Pancreas (tissue), 10 donors: ENCODE measurements at regions not wholly inside any gene's neighbourhood (a gene's known extent, or its start where the extent isn't known, plus 50 kb on each side); places are given as distances from the start of the nearest gene placed in this dataset.
"Not testable (repeated sequence)": the region's sequence is repeated elsewhere in the genome, so short reads cannot be mapped to it uniquely, and the experiment has no call there.

Source experiments
- ATAC-seq, 4 donors: fragments of 200-7000 bp; cut with Tn5 transposase; one replicate each; pipeline versions ENCODE4 v1.8.0 to v1.9.1; 2020; ENCODE audit warnings: mild to moderate bottlenecking in 4 of 4, moderate library complexity in 4 of 4
- DNase-seq, 6 donors: peaks; one replicate each; pipeline ENCODE4 v3.0.0-alpha.2; 2020
- FAIRE-seq: peaks from 2 replicates; lab custom pipeline; 2012; peaks lifted over from hg19 to GRCh38; lab: Jason Lieb, UNC
- H3K27ac ChIP-seq, 4 donors: fragments of 200-600 bp; sonication (generic); 1 replicate in 3 of 4; 2 replicates in 1 of 4; pipeline versions ENCODE4 v1.5.0 to v1.8.0; 2020
- H3K27me3 ChIP-seq, 4 donors: fragments of 200-600 bp; one replicate each; pipeline ENCODE4 v1.8.0; 2021
- H3K36me3 ChIP-seq, 3 donors: fragments of 200-600 bp; sonication (generic) in 1 of 3; one replicate each; pipeline versions ENCODE4 v1.5.0 to v1.8.0; 2020 to 2021
- H3K4me1 ChIP-seq, 3 donors: fragments of 200-600 bp; one replicate each; pipeline ENCODE4 v1.8.0; 2021
- H3K4me3 ChIP-seq, 4 donors: fragments of 200-600 bp; sonication (generic) in 2 of 4; one replicate each; pipeline versions ENCODE4 v1.5.0 to v1.8.0; 2020 to 2021
- H3K9me3 ChIP-seq, 4 donors: fragments of 200-600 bp; one replicate each; pipeline ENCODE4 v1.8.0; 2021
- WGBS, 2 donors: extraction: QIAGEN DNeasy Blood & Tissue Kit; methylation state at CpG; one replicate each; pipeline ENCODE4 v1.1.7; 2013; 5-methylcytosine and 5-hydroxymethylcytosine counted together
- intact Hi-C, 3 donors: fragments of 100-400 bp; cut with DNase I; formaldehyde crosslinking; loops; one replicate each; pipeline versions ENCODE4 v1.11.1 to v1.14.2; 2022
- TF ChIP-seq, protein P1 (sequence below), 4 donors: fragments of 200-600 bp; sonication (generic) in 3 of 4; IDR thresholded peaks; one replicate each; pipeline versions ENCODE4 v1.5.0 to v1.8.0; 2021; ENCODE audit warnings: antibody characterized with exemption in 4 of 4
- donor health status: healthy with polysubstance abuse.
- donor health status: DM: no; HTN: no; CAD: no; lungs with moderate emphysema.
- donor health status: DM: no; HTN: no; CAD: no.
- donor health status: control.
- donor health status: control.
- donor health status: Bipolar disorder and iron deficiency.
- donor health status: DM: yes; HTN: yes; CAD: no.
- donor health status: DM: no; HTN: no; CAD: no.
- donor health status: DM: no; HTN: no; CAD: no.
- donor health status: DM: yes; HTN: yes; CAD: no.

DNA sequence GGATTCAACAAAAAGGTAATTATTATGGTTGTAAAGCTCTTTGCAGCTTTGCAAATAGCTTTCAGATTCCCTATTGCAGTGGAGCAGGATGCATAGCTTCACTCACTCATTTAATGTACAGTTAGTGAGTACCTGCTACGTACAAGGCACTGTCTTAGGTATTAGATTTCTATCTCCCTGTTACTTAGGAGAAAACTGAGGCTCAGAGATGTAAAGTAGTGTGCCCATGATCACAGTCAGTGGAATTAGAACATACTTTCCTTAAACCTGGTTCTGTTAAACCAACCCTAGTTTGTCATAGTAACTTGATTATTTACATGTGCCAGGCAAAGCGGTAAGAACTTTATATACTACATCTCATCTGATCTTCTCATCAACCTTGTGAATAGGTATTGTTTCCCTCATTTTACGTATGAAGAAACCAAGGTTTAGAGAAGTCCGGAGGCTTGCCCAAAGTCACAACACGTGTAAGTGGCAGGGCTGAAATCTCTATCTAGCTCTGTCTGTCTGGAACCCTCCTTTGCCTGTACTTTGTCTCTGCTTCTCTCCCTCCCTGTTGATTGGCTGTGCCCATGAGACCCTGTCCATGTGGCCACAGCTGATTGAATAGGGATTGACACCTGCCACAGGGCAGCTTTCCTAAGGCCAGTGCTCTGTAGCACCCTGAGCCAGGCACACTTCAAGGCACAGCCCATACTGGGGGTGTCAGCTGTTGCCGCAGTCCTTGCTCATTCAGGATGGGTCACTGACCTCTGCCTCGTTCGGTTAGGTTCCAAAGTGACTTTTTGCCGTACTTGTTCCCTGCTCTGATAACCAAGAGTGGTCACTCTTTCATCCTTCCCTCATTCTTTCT is 63.8 kb upstream of the PRSS23 start:
- Histone ChIP-seq H3K27ac (no peak overlapping the region), H3K27me3 (no peaks in the 10 kb centered on the region), H3K4me3 (no peak overlapping the region), H3K4me1 (peaks cover 0 to 6% (median 0%) of the 10 kb centered on the region in 3 donors), H3K36me3 (no peaks in the 10 kb centered on the region), H3K9me3 (no peaks in the 10 kb centered on the region)
- intact Hi-C loops, result no loop called here
- TF ChIP-seq, protein P1, sequence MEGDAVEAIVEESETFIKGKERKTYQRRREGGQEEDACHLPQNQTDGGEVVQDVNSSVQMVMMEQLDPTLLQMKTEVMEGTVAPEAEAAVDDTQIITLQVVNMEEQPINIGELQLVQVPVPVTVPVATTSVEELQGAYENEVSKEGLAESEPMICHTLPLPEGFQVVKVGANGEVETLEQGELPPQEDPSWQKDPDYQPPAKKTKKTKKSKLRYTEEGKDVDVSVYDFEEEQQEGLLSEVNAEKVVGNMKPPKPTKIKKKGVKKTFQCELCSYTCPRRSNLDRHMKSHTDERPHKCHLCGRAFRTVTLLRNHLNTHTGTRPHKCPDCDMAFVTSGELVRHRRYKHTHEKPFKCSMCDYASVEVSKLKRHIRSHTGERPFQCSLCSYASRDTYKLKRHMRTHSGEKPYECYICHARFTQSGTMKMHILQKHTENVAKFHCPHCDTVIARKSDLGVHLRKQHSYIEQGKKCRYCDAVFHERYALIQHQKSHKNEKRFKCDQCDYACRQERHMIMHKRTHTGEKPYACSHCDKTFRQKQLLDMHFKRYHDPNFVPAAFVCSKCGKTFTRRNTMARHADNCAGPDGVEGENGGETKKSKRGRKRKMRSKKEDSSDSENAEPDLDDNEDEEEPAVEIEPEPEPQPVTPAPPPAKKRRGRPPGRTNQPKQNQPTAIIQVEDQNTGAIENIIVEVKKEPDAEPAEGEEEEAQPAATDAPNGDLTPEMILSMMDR (IDR thresholded peaks at IDR 0.05), result no peak
- ATAC-seq, result no peak
- FAIRE-seq, result no peak
- WGBS, 2 donors, result 70 to 94% methylated on average over 9 of the region's 9 CpGs
- DNase-seq, result no peak

DNA sequence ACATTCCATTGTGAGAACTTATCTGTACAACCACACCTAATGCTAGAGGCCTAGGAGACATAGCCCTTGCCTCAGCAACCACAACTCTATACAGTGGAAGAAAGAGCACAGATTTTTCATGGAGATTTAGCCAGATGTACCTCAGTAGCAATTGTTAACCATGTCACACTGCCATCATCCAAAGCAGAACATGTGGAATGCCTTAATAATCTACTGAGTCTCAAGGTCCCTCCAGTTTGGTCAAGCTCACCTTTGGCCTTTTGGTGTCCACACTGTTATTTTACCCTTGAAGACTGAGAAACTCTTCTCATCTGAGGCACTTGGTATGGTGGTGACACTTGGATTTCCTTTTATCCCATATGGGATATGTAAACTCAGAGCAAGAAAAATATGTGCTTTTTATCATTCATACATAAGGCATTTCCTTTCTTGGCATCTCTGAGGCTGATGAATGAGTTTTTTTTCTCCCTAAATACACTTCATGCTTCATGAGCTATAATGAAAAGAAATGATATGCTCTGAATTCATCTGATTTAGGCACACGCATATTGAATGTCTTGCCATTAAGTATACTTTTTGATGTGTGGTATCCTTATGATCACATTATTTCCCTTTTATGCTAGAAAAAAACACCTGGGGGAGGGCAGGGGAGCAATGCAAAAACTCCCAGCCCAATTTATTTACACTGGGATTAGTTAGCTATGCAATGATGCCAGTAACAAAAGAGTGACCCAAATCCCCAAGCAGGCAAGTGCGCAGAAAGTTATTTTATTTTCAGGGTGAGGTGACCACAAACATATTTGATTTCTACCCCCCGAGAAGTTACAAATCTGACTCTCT is 63.3 kb upstream of the ME3 start:
- no peak overlapping the region for H3K27ac ChIP-seq
- DNase-seq (no peak), ATAC-seq (no peak), FAIRE-seq (no peak)
- TF ChIP-seq, protein P1 (IDR thresholded peaks at IDR 0.05), result no peak
- 94% methylated on average over 3 of the region's 3 CpGs for WGBS, 2 donors
- no peaks in the 10 kb centered on the region for H3K27me3 ChIP-seq
- no peaks in the 10 kb centered on the region for H3K4me1 ChIP-seq
- no peaks in the 10 kb centered on the region for H3K9me3 ChIP-seq
- H3K4me3 ChIP-seq, result no peak overlapping the region
- H3K36me3 ChIP-seq, result no peaks in the 10 kb centered on the region
- intact Hi-C loops, result no loop called here

DNA sequence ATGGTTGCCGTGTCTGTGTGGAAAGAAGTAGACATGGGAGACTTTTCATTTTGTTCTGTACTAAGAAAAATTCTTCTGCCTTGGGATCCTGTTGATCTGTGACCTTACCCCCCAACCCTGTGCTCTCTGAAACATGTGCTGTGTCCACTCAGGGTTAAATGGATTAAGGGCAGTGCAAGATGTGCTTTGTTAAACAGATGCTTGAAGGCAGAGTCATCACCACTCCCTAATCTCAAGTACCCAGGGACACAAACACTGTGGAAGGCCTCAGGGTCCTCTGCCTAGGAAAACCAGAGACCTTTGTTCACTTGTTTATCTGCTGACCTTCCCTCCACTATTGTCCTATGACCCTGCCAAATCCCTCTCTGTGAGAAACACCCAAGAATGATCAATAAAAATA is 60.3 kb upstream of the ME3 start:
- ATAC-seq, H3K9me3 ChIP-seq, H3K36me3 ChIP-seq, intact Hi-C loops, FAIRE-seq, H3K27me3 ChIP-seq, H3K27ac ChIP-seq, DNase-seq, H3K4me1 ChIP-seq, H3K4me3 ChIP-seq: not testable (repeated sequence)
- WGBS, 2 donors, result no CpG with 5 or more reads among the region's 1 CpG

DNA sequence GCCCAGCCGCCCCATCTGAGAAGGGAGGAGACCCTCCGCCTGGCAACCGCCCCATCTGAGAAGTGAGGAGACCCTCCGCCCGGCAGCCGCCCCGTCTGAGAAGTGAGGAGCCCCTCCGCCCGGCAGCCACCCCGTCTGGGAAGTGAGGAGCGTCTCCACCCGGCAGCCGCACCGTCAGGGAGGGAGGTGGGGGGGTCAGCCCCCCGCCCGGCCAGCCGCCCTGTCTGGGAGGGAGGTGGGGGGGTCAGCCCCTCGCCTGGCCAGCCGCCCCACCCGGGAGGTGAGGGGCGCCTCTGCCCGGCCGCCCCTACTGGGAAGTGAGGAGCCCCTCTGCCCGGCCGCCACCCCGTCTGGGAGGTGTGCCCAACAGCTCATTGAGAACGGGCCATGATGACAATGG is 59.9 kb upstream of the ME3 start:
- H3K4me3 ChIP-seq, intact Hi-C loops, ATAC-seq, H3K9me3 ChIP-seq, H3K27me3 ChIP-seq, H3K36me3 ChIP-seq, H3K4me1 ChIP-seq, FAIRE-seq, H3K27ac ChIP-seq: not testable (repeated sequence)
- peak in 1 of 6 donors; percentile 20 for DNase-seq
- WGBS, 2 donors, result 92 to 97% methylated on average over 9 to 18 of the region's 27 CpGs

DNA sequence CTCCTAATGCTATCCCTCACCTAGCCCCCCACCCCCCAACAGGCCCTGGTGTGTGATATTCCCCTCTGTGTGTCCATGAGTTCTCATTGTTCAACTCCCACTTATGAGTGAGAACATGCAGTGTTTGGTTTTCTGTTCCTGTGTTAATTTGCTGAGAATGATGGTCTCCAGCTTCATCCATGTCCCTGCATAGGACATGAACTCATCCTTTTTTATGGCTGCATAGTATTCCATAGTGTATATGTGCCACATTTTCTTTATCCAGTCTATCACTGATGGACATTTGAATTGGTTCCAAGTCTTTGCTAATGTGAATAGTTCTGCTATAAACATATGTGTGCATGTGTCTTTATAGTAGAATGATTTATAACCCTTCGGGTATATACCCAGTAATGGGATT is 57.2 kb upstream of the ME3 start:
- ATAC-seq, H3K27ac ChIP-seq, DNase-seq, intact Hi-C loops, H3K27me3 ChIP-seq, H3K36me3 ChIP-seq, H3K4me1 ChIP-seq, H3K9me3 ChIP-seq, FAIRE-seq, H3K4me3 ChIP-seq: not testable (repeated sequence)
- WGBS, 2 donors, result 91 to 100% methylated on average over 1 of the region's 1 CpG

DNA sequence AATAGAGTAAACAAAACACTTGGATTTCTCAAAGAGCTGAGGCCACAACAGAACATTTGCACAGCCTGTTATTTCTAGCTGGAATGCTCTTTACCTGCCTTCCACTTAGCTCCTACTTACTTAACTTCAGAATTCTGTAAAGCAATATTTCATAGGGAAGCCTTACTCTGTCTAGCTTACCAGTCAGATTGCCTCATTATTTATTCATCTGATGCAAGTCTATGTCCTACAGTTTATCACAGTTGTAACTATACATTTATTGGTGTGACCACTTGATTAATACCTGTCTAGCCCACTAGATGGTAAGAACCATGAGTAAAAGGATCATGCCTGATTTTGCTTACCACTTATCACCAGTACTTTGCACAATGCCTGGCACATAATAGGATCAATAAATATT is 56.1 kb upstream of the ME3 start:
- Histone ChIP-seq H3K4me1 (no peaks in the 10 kb centered on the region), H3K27me3 (no peaks in the 10 kb centered on the region), H3K36me3 (no peaks in the 10 kb centered on the region), H3K9me3 (no peaks in the 10 kb centered on the region), H3K27ac (no peak overlapping the region), H3K4me3 (no peak overlapping the region)
- intact Hi-C loops, result no loop called here
- DNase-seq (no peak), FAIRE-seq (no peak), ATAC-seq (no peak)
- TF ChIP-seq, protein P1 (IDR thresholded peaks at IDR 0.05), result no peak
